AG10803 (cell line): ENCODE measurements at regions not wholly inside any gene's neighbourhood (a gene's known extent, or its start where the extent isn't known, plus 50 kb on each side); places are given as distances from the start of the nearest gene placed in this dataset.

Source experiments
- DNase-seq: peaks from one replicate; pipeline ENCODE4 v3.0.0; 2010; ENCODE audit warnings: low read depth
- H3K4me3 ChIP-seq: 2 replicates; pipeline ENCODE4 v1.5.1; 2011; ENCODE audit warnings: mild to moderate bottlenecking, low read length, control low read depth
- TF ChIP-seq, protein P1 (sequence below): conservative IDR thresholded peaks from 2 replicates; pipeline ENCODE4 v1.5.1; 2011; ENCODE audit warnings: mild to moderate bottlenecking, low read length, control low read depth, inconsistent platforms

GRCh38 chr7:136079478-136079892 is 102.3 kb upstream of the MTPN start:
- DNase-seq, result no peak
- TF ChIP-seq, protein P1, sequence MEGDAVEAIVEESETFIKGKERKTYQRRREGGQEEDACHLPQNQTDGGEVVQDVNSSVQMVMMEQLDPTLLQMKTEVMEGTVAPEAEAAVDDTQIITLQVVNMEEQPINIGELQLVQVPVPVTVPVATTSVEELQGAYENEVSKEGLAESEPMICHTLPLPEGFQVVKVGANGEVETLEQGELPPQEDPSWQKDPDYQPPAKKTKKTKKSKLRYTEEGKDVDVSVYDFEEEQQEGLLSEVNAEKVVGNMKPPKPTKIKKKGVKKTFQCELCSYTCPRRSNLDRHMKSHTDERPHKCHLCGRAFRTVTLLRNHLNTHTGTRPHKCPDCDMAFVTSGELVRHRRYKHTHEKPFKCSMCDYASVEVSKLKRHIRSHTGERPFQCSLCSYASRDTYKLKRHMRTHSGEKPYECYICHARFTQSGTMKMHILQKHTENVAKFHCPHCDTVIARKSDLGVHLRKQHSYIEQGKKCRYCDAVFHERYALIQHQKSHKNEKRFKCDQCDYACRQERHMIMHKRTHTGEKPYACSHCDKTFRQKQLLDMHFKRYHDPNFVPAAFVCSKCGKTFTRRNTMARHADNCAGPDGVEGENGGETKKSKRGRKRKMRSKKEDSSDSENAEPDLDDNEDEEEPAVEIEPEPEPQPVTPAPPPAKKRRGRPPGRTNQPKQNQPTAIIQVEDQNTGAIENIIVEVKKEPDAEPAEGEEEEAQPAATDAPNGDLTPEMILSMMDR, result no peak
- H3K4me3 ChIP-seq, result no peak overlapping the region

GRCh38 chr7:136079066-136079465 is 101.9 kb upstream of the MTPN start:
- DNase-seq, result no peak
- TF ChIP-seq, protein P1, result no peak
- H3K4me3 ChIP-seq, result no peak overlapping the region

DNA sequence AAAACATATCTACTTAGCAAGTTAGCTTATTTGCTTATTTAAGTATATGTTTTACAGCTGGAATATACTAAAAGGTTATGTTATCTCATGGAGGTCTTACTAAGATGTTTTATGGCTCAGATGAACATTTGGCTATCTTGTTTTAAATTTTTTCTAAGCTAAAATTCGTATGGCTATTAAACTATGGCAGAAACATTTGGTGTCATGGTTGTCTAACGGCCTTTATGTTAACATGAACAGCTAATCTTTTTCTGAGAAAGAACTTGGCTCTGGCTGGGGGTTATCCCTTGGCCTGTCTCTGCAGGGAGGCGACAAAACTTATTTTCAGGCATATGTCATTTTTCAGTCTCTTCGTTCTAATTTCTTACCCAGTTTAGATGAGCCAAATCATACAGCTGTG is 101.5 kb upstream of the MTPN start:
- TF ChIP-seq, protein P1, result no peak
- no peak overlapping the region for H3K4me3 ChIP-seq
- DNase-seq, result no peak

- TF ChIP-seq, protein P1, result no peak
- no peak overlapping the region for H3K4me3 ChIP-seq
- DNase-seq, result no peak
Observed at GRCh38 chr7:136076954-136077353, 99.8 kb upstream of the MTPN start.

DNA sequence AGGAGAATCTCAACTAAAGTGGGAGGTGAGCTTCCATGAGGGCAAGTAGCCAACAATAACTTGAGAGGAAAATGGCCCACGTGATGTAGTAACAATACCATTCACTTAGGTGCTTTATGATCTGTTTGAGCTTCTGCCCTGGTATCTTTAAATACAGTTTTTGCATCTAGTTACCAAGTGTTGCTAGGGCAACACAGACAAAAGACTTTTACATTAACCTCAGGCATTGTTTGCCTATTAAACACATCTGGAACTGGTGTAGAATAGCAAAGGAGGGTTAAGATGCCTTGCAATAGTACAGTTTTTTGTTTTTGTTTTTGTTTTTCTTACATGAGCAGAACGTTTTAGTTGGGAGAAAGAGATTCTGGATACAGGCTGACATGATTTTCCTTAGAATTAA is 97.7 kb upstream of the MTPN start:
- no peak for DNase-seq
- no peak overlapping the region for H3K4me3 ChIP-seq
- TF ChIP-seq, protein P1, result no peak

DNA sequence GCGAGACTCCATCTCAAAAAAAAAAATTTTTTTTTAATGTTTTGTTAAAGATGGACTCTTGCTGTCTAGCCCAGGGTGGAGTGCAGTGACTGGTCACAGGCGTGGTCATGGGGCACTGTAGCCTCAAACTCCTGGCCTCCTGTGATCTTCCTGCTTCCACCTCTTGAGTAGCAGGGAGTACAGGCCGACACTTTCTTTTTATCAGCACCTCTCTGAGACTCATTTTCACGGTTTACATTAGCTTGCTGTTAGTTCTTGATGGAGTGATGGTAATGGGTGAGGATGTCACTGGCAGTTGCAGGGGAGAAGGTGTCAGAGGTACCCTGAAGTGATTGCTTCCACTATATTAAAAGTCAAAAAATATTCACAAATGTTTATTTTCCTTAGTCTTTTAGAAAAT is 95.3 kb upstream of the MTPN start:
- H3K4me3 ChIP-seq, result no peak overlapping the region
- TF ChIP-seq, protein P1, result no peak
- DNase-seq, result no peak

DNA sequence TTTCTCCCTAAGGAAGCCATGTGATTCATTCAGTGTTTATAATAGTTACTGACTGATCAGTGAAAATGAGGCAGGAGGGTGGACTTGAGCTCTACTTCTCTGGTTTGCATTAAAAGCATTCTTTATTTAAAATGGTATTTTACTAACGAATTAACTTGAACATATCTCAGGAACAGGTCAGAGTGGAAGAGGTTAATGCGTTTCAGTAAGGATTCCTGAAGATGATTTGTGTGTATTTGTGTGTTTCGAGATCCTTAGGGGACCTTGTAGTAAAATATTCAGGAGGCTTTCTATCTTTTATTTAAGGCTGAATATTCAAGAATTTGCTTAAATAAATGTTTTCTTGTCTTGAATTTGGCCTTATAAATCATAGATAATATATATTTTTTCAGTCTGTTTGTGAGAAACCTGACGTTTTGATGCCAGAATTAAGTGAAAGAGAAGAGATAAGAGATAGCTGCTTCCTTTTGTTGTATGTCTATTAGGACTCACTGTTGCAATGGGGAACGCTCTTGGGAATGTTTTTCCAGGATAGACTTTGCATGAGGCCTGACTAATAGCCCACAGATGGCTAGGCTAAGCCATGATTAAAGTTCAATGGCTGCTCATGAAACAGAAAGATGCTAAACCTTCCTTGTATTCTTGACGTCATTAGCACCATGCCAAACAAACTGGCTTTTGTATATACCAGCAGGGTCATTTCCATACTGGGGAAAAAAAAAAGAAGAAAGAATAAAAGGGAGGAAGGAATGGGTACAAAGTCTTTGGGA is 93.8 kb upstream of the MTPN start:
- TF ChIP-seq, protein P1, result no peak
- DNase-seq, result no peak
- H3K4me3 ChIP-seq, result no peak overlapping the region
